ENCODE measurements at regions not wholly inside any gene's neighbourhood (a gene's known extent, or its start where the extent isn't known, plus 50 kb on each side); places are given as distances from the start of the nearest gene placed in this dataset.

GRCh38 chr9:30250872-30251271 lies 2133.6 kb upstream of the ACO1 start:
- H2AFZ ChIP-seq (ENCODE audit: low read depth, low read length), result no peak overlapping the region
- intact Hi-C loops (cut with micrococcal nuclease), result no loop called here

More at GRCh38 chr9:30250872-30251271, 2133.6 kb upstream of the ACO1 start:
- no peak overlapping the region for H3K4me2 ChIP-seq (ENCODE audit: insufficient read depth, low read length)
- BruUV-seq (replicated peaks), result no TSS peak
- no peak overlapping the region for H3K9ac ChIP-seq (replicated peaks; ENCODE audit: extremely low read depth, insufficient read depth, low read length)
- FAIRE-seq (no peak), DNase-seq (ENCODE audit: low read depth, low spot score) (no peak)
- H3K9me3 ChIP-seq (replicated peaks; ENCODE audit: control insufficient read depth, insufficient read depth, low read length), result no peaks in the 10 kb centered on the region
- no peaks in the 10 kb centered on the region for H3K27me3 ChIP-seq (ENCODE audit: control insufficient read depth in 2 of 2, insufficient read depth in 2 of 2, low read length in 2 of 2)
- no peak for TF ChIP-seq JUN (IDR thresholded peaks at IDR 0.05; ENCODE audit: borderline replicate concordance, insufficient read depth, insufficient read length, low read depth)
- TF ChIP-seq EZH2 (IDR thresholded peaks at IDR 0.05; ENCODE audit: borderline replicate concordance, low read depth, low read length, severe bottlenecking), result no peak
- no peak for TF ChIP-seq MYC (IDR thresholded peaks at IDR 0.05; ENCODE audit: low read depth, low read length)
- no peak for TF ChIP-seq POLR2AphosphoS5 (IDR thresholded peaks at IDR 0.05; ENCODE audit: insufficient read depth, low read depth, low read length)
- TF ChIP-seq CTCF (IDR thresholded peaks at IDR 0.05; ENCODE audit: extremely low read depth in 1 of 2, insufficient read depth in 1 of 2, low read depth in 1 of 2, low read length in 2 of 2), result no peak
- no peak for TF ChIP-seq FOS (IDR thresholded peaks at IDR 0.05; ENCODE audit: borderline replicate concordance, insufficient read depth, low read length)
- TF ChIP-seq, protein P1, sequence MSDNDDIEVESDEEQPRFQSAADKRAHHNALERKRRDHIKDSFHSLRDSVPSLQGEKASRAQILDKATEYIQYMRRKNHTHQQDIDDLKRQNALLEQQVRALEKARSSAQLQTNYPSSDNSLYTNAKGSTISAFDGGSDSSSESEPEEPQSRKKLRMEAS (IDR thresholded peaks at IDR 0.05; ENCODE audit: insufficient read depth, insufficient read length), result no peak
- no peak for TF ChIP-seq POLR2A (IDR thresholded peaks at IDR 0.05; ENCODE audit: low read depth, low read length)
- no peak for TF ChIP-seq GATA2 (IDR thresholded peaks at IDR 0.05; ENCODE audit: insufficient read depth, insufficient read length, low read depth, low read length)
- no peak overlapping the region for H3K27ac ChIP-seq (ENCODE audit: insufficient read depth, low read depth, low read length)
- no peaks in the 10 kb centered on the region for H3K4me1 ChIP-seq (ENCODE audit: control insufficient read depth, extremely low read depth, insufficient read depth, low read length)
- ChIA-PET POLR2A (no interaction called here), CTCF (no interaction called here)
- no peak overlapping the region for H3K4me3 ChIP-seq (replicated peaks in 1 of 3; ENCODE audit: insufficient read depth in 1 of 3, low read depth in 1 of 3, low read length in 3 of 3)
- no peaks in the 10 kb centered on the region for H4K20me1 ChIP-seq (replicated peaks; ENCODE audit: control insufficient read depth, extremely low read depth, insufficient read depth, low read length)
- no peaks in the 10 kb centered on the region for H3K36me3 ChIP-seq (ENCODE audit: control insufficient read depth in 2 of 2, extremely low read depth in 1 of 2, insufficient read depth in 2 of 2, low read length in 2 of 2)
- dilution Hi-C loops (cut with MboI; ENCODE audit: extremely low pct_ligation_motif_present, low sequenced_read_pairs), result no loop called here
- H3K79me2 ChIP-seq (ENCODE audit: control insufficient read depth, insufficient read depth, low read length), result no peaks in the 10 kb centered on the region
- no peaks in the 10 kb centered on the region for H3K9me1 ChIP-seq (replicated peaks; ENCODE audit: control insufficient read depth, extremely low read depth, insufficient read depth, low read length)
